GM12878 (cell line): ENCODE measurements at regions not wholly inside any gene's neighbourhood (a gene's known extent, or its start where the extent isn't known, plus 50 kb on each side); places are given as distances from the start of the nearest gene placed in this dataset.

Experiments
- ATAC-seq: fragments of 200-7000 bp; cut with Tn5 transposase; 3 replicates; pipeline ENCODE4 v1.9.1; 2020; ENCODE audit warnings: mild to moderate bottlenecking, moderate library complexity
- BruUV-seq: library from RNA; stranded (reverse); fragments of 400-500 nt; replicated peaks from 2 replicates; lab custom pipeline; 2021; lab: Mats Ljungman, UMichigan
- CTCF ChIA-PET: fragments of 300-600 bp; sonication (Branson Sonifier 250); formaldehyde crosslinking; extraction: SDS; loops from one replicate; lab custom pipeline; 2021; ENCODE audit warnings: inconsistent platforms; lab: Yijun Ruan, JAX
- POLR2A ChIA-PET: fragments of 350-600 bp; formaldehyde crosslinking; extraction: SDS; loops from one replicate; lab custom pipeline; 2021; ENCODE audit warnings: inconsistent platforms; lab: Charles Lee
- RAD21 ChIA-PET: fragments of 300-600 bp; sonication (Branson Sonifier 250); formaldehyde crosslinking; loops from one replicate; lab custom pipeline; 2023; ENCODE audit warnings: antibody characterized with exemption; ENCODE audit not compliant: unreplicated experiment; lab: Charles Lee
- SMC1A ChIA-PET: fragments of 300-600 bp; sonication (Branson Sonifier 250); formaldehyde crosslinking; loops from one replicate; lab custom pipeline; 2023; ENCODE audit not compliant: unreplicated experiment, uncharacterized antibody; lab: Charles Lee
- DNase-seq: peaks from one replicate; pipeline ENCODE4 v3.0.0-alpha.2; 2011; ENCODE audit warnings: low read depth, low spot score
- FAIRE-seq: peaks from 3 replicates; lab custom pipeline; 2011; peaks lifted over from hg19 to GRCh38; lab: Jason Lieb, UNC
- H2AFZ ChIP-seq: 2 replicates; pipeline ENCODE4 v1.6.0; 2011; ENCODE audit warnings: low read depth, low read length, control low read depth; ENCODE audit not compliant: control insufficient read depth
- H3K27ac ChIP-seq: 2 replicates; pipeline ENCODE4 v1.5.1; 2011; ENCODE audit warnings: control low read depth; ENCODE audit not compliant: control insufficient read depth, insufficient read depth
- H3K27me3 ChIP-seq, 2 experiments: replicated peaks in 1 of 2; 2 replicates each; pipeline versions ENCODE4 v1.6.0 to v1.6.1; 2011; ENCODE audit warnings: low read length in 1 of 2; ENCODE audit not compliant: control insufficient read depth in 2 of 2, insufficient read depth in 2 of 2
- H3K36me3 ChIP-seq, 2 experiments: 2 replicates each; pipeline ENCODE4 v1.5.1; 2011; ENCODE audit warnings: low read length in 1 of 2; ENCODE audit not compliant: control insufficient read depth in 2 of 2, insufficient read depth in 2 of 2
- H3K4me1 ChIP-seq: 2 replicates; pipeline ENCODE4 v1.6.1; 2011; ENCODE audit warnings: mild to moderate bottlenecking, low read length, moderate library complexity, mixed read lengths; ENCODE audit not compliant: control insufficient read depth, insufficient read depth
- H3K4me2 ChIP-seq: 2 replicates; pipeline ENCODE4 v1.6.0; 2011; ENCODE audit warnings: control low read depth; ENCODE audit not compliant: control insufficient read depth, insufficient read depth
- H3K4me3 ChIP-seq: fragments of 200-600 bp; sonication (generic); 2 replicates; pipeline ENCODE4 v1.5.1; 2016
- H3K79me2 ChIP-seq: 2 replicates; pipeline ENCODE4 v1.6.0; 2011; ENCODE audit warnings: low read length; ENCODE audit not compliant: control insufficient read depth, insufficient read depth
- H3K9ac ChIP-seq: 2 replicates; pipeline ENCODE4 v1.8.0; 2011; ENCODE audit warnings: low read length, control low read depth, mixed read lengths; ENCODE audit not compliant: control insufficient read depth, insufficient read depth
- H3K9me3 ChIP-seq: replicated peaks from 3 replicates; pipeline ENCODE4 v1.5.1; 2011; ENCODE audit warnings: mild to moderate bottlenecking, low read length; ENCODE audit not compliant: control insufficient read depth, insufficient read depth
- H4K20me1 ChIP-seq: 2 replicates; pipeline ENCODE4 v1.6.0; 2011; ENCODE audit not compliant: control insufficient read depth, insufficient read depth
- ATF3 ChIP-seq: IDR thresholded peaks from 2 replicates; pipeline ENCODE4 v1.6.1; 2011; ENCODE audit warnings: low read depth, mild to moderate bottlenecking, low read length, moderate library complexity, borderline replicate concordance; ENCODE audit errors: extremely low read depth
- CTCF ChIP-seq, 3 experiments: IDR thresholded peaks in 2 of 3; conservative IDR thresholded peaks in 1 of 3; 2 replicates each; pipeline ENCODE4 v1.5.1; 2011; ENCODE audit warnings: low read depth in 3 of 3, low read length in 3 of 3, mild to moderate bottlenecking in 3 of 3, control low read depth in 2 of 3, moderate library complexity in 2 of 3, inconsistent platforms in 1 of 3, mixed read lengths in 1 of 3; ENCODE audit not compliant: control insufficient read depth in 2 of 3, insufficient read depth in 1 of 3; ENCODE audit errors: extremely low read depth in 1 of 3
- KLF5 ChIP-seq: fragments of 450-650 bp; IDR thresholded peaks from 2 replicates; pipeline ENCODE4 v1.6.1; 2014; ENCODE audit warnings: mild to moderate bottlenecking; ENCODE audit not compliant: partially characterized antibody
- NR2F1 ChIP-seq: fragments of 450-650 bp; conservative IDR thresholded peaks from 2 replicates; pipeline ENCODE4 v1.6.1; 2017; ENCODE audit warnings: mild to moderate bottlenecking
- PKNOX1 ChIP-seq: fragments of 450-650 bp; IDR thresholded peaks from 2 replicates; pipeline ENCODE4 v1.6.1; 2016; ENCODE audit warnings: mild to moderate bottlenecking
- PML ChIP-seq: IDR thresholded peaks from 2 replicates; pipeline ENCODE4 v1.6.1; 2012; ENCODE audit warnings: low read length, inconsistent platforms
- ZBTB4 ChIP-seq: fragments of 450-650 bp; formaldehyde crosslinking; IDR thresholded peaks from 2 replicates; pipeline ENCODE4 v1.4.0; 2022; ENCODE audit warnings: mild to moderate bottlenecking, moderate library complexity
- WGBS: methylation state at CpG from one replicate; pipeline ENCODE4 v1.1.6; 2016; ENCODE audit warnings: low lambda C conversion rate; ENCODE audit not compliant: insufficient replicate concordance, insufficient coverage; ENCODE audit errors: missing lambda C conversion rate; 5-methylcytosine and 5-hydroxymethylcytosine counted together
- in situ Hi-C: fragments of 300-500 bp; cut with MboI; formaldehyde crosslinking; loops from 9 replicates; pipeline ENCODE4 v1.14.3; 2018; ENCODE audit warnings: mixed read lengths
- intact Hi-C: fragments of 100-400 bp; cut with micrococcal nuclease; formaldehyde crosslinking; loops from one replicate; pipeline ENCODE4 v1.14.2; 2022; ENCODE audit not compliant: unreplicated experiment

GRCh38 chr3:106533093-106533787 is 664.4 kb upstream of the CBLB start:
- Histone ChIP-seq H3K4me3 (no peak overlapping the region), H3K27ac (no peak overlapping the region), H4K20me1 (no peaks in the 10 kb centered on the region), H3K36me3 (no peaks in the 10 kb centered on the region), H3K9me3 (peaks cover 2% of the 10 kb centered on the region; the same call in 1 of the 3 replicates), H3K4me1 (no peaks in the 10 kb centered on the region; the same call in 1 of the 2 replicates), H3K79me2 (no peaks in the 10 kb centered on the region), H3K27me3 (no peaks in the 10 kb centered on the region), H2AFZ (no peak overlapping the region), H3K4me2 (no peak overlapping the region), H3K9ac (no peak overlapping the region)
- no peak for TF ChIP-seq ATF3
- TF ChIP-seq CTCF (IDR thresholded peaks at IDR 0.05 in 2 of 3, conservative IDR thresholded peaks at IDR 0.05 in 1 of 3; ENCODE audit: control insufficient read depth in 2 of 3, extremely low read depth in 1 of 3, insufficient read depth in 1 of 3, low read depth in 3 of 3, low read length in 3 of 3), result no peak
- no peak for TF ChIP-seq PML
- ChIA-PET POLR2A (no interaction called here), CTCF (no interaction called here), SMC1A (interaction anchor here (1.0 kb wide), 1 partner anchor 15 kb away, joined by 3 read pairs; no protein-coding TSS in a partner anchor), RAD21 (no interaction called here)
- in situ Hi-C loops, result no loop called here
- no peak for FAIRE-seq
- WGBS, result 65% methylated on average over 5 of the region's 5 CpGs
- intact Hi-C loops, result no loop called here
- no peak for ATAC-seq
- no TSS peak for BruUV-seq
- no peak for DNase-seq

- no peak for FAIRE-seq
- Histone ChIP-seq H3K36me3 (no peaks in the 10 kb centered on the region), H3K4me3 (no peak overlapping the region), H3K9ac (no peak overlapping the region), H3K4me2 (no peak overlapping the region), H3K79me2 (no peaks in the 10 kb centered on the region), H2AFZ (no peak overlapping the region), H3K4me1 (no peaks in the 10 kb centered on the region; the same call in 1 of the 2 replicates), H4K20me1 (no peaks in the 10 kb centered on the region), H3K9me3 (peaks cover 2% of the 10 kb centered on the region; the same call in 1 of the 3 replicates), H3K27me3 (no peaks in the 10 kb centered on the region), H3K27ac (no peak overlapping the region)
- BruUV-seq, result no TSS peak
- ChIA-PET POLR2A (no interaction called here), RAD21 (no interaction called here), SMC1A (interaction anchor here (1.0 to 1.5 kb wide), 2 partner anchors 16 to 21 kb away, joined by 3 read pairs; no protein-coding TSS in a partner anchor), CTCF (no interaction called here)
- intact Hi-C loops (no loop called here), in situ Hi-C loops (no loop called here)
- DNase-seq, result no peak
- ATAC-seq, result no peak
- no peak for TF ChIP-seq PKNOX1
- TF ChIP-seq NR2F1, result no peak
- TF ChIP-seq KLF5, result no peak
- TF ChIP-seq ZBTB4 (CRISPR knock-in tag), result no peak
Measured at GRCh38 chr3:106533788-106534160, 665.0 kb upstream of the CBLB start.
